A549 (cell line): ENCODE measurements at regions not wholly inside any gene's neighbourhood (a gene's known extent, or its start where the extent isn't known, plus 50 kb on each side); places are given as distances from the start of the nearest gene placed in this dataset.

Experiments used
- ATAC-seq, 2 experiments: fragments of 200-7000 bp in 1 of 2; fragments of >200 bp in 1 of 2; cut with Nextera tagmentation in 1 of 2; cut with Tn5 transposase in 1 of 2; 3 replicates each; pipeline versions ENCODE4 v1.8.0 to v1.9.1; 2018 to 2020; ENCODE audit warnings: mild to moderate bottlenecking in 1 of 2, moderate library complexity in 1 of 2
- CTCF ChIA-PET: fragments of 300-600 bp; sonication (Branson Sonifier 250); formaldehyde crosslinking; extraction: SDS; loops from one replicate; lab custom pipeline; 2021; ENCODE audit warnings: antibody characterized with exemption, inconsistent platforms; lab: Yijun Ruan, JAX
- POLR2A ChIA-PET: fragments of 350-600 bp; formaldehyde crosslinking; extraction: SDS; loops from one replicate; lab custom pipeline; 2021; ENCODE audit warnings: antibody characterized with exemption, inconsistent platforms; lab: Yijun Ruan, JAX
- DNase-seq, 2 experiments: peaks; one replicate each; pipeline versions ENCODE4 v3.0.0 to v3.0.0-alpha.2; 2011 to 2016; ENCODE audit warnings: low read depth in 1 of 2, low spot score in 1 of 2
- FAIRE-seq: peaks from 2 replicates; lab custom pipeline; 2011; peaks lifted over from hg19 to GRCh38; lab: Jason Lieb, UNC
- H3K27ac ChIP-seq, 2 experiments: fragments of >200 bp; sonication (Bioruptor Twin); formaldehyde crosslinking; 3 replicates each; pipeline ENCODE4 v1.5.1; 2016 to 2017
- H3K4me1 ChIP-seq: fragments of >200 bp; sonication (Bioruptor Twin); formaldehyde crosslinking; 3 replicates; pipeline ENCODE4 v1.6.1; 2016
- H3K4me2 ChIP-seq: fragments of >200 bp; sonication (Bioruptor Twin); formaldehyde crosslinking; 3 replicates; pipeline ENCODE4 v1.6.1; 2016
- H3K4me3 ChIP-seq: fragments of >200 bp; sonication (Bioruptor Twin); formaldehyde crosslinking; 3 replicates; pipeline ENCODE4 v1.5.1; 2016
- H3K9me3 ChIP-seq: fragments of >200 bp; sonication (Bioruptor Twin); formaldehyde crosslinking; 3 replicates; pipeline ENCODE4 v1.6.1; 2016
- ESRRA ChIP-seq: fragments of 150-350 bp; IDR thresholded peaks from 2 replicates; pipeline ENCODE4 v1.6.1; 2014; ENCODE audit warnings: mild to moderate bottlenecking, low read length, borderline replicate concordance
- FOSB ChIP-seq: fragments of 250-450 bp; sonication (Bioruptor Pico); IDR thresholded peaks from 2 replicates; pipeline ENCODE4 v1.5.0; 2020; ENCODE audit warnings: mild to moderate bottlenecking, moderate library complexity
- FOSL2 ChIP-seq, 2 experiments: fragments of 450-650 bp in 1 of 2; fragments of >200 bp in 1 of 2; sonication (Bioruptor Twin) in 1 of 2; formaldehyde crosslinking; IDR thresholded peaks; 2 replicates each; pipeline versions ENCODE4 v1.5.0 to v1.6.1; 2016 to 2020; ENCODE audit warnings: mild to moderate bottlenecking in 1 of 2, moderate library complexity in 1 of 2
- GATA3 ChIP-seq: IDR thresholded peaks from 2 replicates; pipeline ENCODE4 v1.6.1; 2012; ENCODE audit warnings: borderline replicate concordance
- HDAC2 ChIP-seq: fragments of 200-600 bp; sonication (generic); IDR thresholded peaks from 2 replicates; pipeline ENCODE4 v1.6.1; 2016
- HOXB5 ChIP-seq: fragments of 250-450 bp; sonication (Bioruptor Pico); IDR thresholded peaks from 2 replicates; pipeline ENCODE4 v1.5.0; 2020; ENCODE audit warnings: mild to moderate bottlenecking, moderate library complexity
- JUN ChIP-seq, 2 experiments: fragments of >200 bp; sonication (Bioruptor Twin); formaldehyde crosslinking; IDR thresholded peaks; 2 replicates in 1 of 2; 3 replicates in 1 of 2; pipeline ENCODE4 v1.6.1; 2016 to 2017
- JUNB ChIP-seq: fragments of >200 bp; sonication (Bioruptor Twin); formaldehyde crosslinking; IDR thresholded peaks from 2 replicates; pipeline ENCODE4 v1.6.1; 2016
- KDM1A ChIP-seq: fragments of 200-600 bp; sonication (generic); IDR thresholded peaks from 2 replicates; pipeline ENCODE4 v1.6.1; 2016; ENCODE audit warnings: low read depth, mild to moderate bottlenecking
- MAX ChIP-seq: IDR thresholded peaks from 2 replicates; pipeline ENCODE4 v1.6.1; 2012
- MYC ChIP-seq: IDR thresholded peaks from 2 replicates; pipeline ENCODE4 v1.6.1; 2012; ENCODE audit warnings: mild to moderate bottlenecking, inconsistent platforms, low read length, improper control_type of control experiment, borderline replicate concordance
- NPAS2 ChIP-seq: fragments of 250-450 bp; sonication (Bioruptor Pico); IDR thresholded peaks from 2 replicates; pipeline ENCODE4 v1.8.0; 2022; ENCODE audit warnings: mild to moderate bottlenecking, moderate library complexity, borderline replicate concordance
- PHF8 ChIP-seq: fragments of 200-600 bp; sonication (generic); IDR thresholded peaks from 2 replicates; pipeline ENCODE4 v1.6.1; 2016; ENCODE audit warnings: low read depth, mild to moderate bottlenecking, antibody characterized with exemption, moderate library complexity, borderline replicate concordance
- POLR2AphosphoS2 ChIP-seq: conservative IDR thresholded peaks from 2 replicates; pipeline ENCODE4 v1.6.1; 2012; ENCODE audit warnings: low read length, improper control_type of control experiment, inconsistent platforms
- RCOR1 ChIP-seq: fragments of 150-350 bp; IDR thresholded peaks from 2 replicates; pipeline ENCODE4 v1.6.1; 2014; ENCODE audit warnings: antibody characterized with exemption, low read length, low read depth
- REST ChIP-seq: fragments of 200-600 bp; sonication (generic); IDR thresholded peaks from 2 replicates; pipeline ENCODE4 v1.6.1; 2016; ENCODE audit warnings: antibody characterized with exemption, mild to moderate bottlenecking, moderate library complexity
- SMC3 ChIP-seq: fragments of >200 bp; sonication (Bioruptor Twin); formaldehyde crosslinking; IDR thresholded peaks from 3 replicates; pipeline ENCODE4 v1.6.1; 2018; ENCODE audit warnings: inconsistent platforms
- TP53 ChIP-seq: fragments of 250-450 bp; sonication (Bioruptor Pico); IDR thresholded peaks from 2 replicates; pipeline ENCODE4 v1.5.0; 2021; ENCODE audit warnings: mild to moderate bottlenecking, moderate library complexity
- USF2 ChIP-seq: fragments of 450-650 bp; IDR thresholded peaks from 2 replicates; pipeline ENCODE4 v1.6.1; 2014; ENCODE audit warnings: antibody characterized with exemption
- ZC3H11A ChIP-seq: fragments of 450-650 bp; IDR thresholded peaks from 2 replicates; pipeline ENCODE4 v1.6.1; 2014; ENCODE audit warnings: antibody characterized with exemption, mild to moderate bottlenecking
- WGBS: methylation state at CpG from one replicate; pipeline ENCODE4 v1.1.6; 2017; ENCODE audit errors: missing lambda C conversion rate; 5-methylcytosine and 5-hydroxymethylcytosine counted together

GRCh38 chr5:1686016-1686802 lies 113.4 kb downstream of the MRPL36 start:
- Histone ChIP-seq H3K9me3 (no peaks in the 10 kb centered on the region), H3K4me1 (no peaks in the 10 kb centered on the region), H3K4me2 (no peak overlapping the region), H3K27ac (no peak overlapping the region), H3K4me3 (no peak overlapping the region)
- POLR2A ChIA-PET, result no interaction called here
- CTCF ChIA-PET, result interaction anchor here (0.5 to 1.5 kb wide), 2 partner anchors 15 to 22 kb away, joined by 3 read pairs; no protein-coding TSS in a partner anchor
- ATAC-seq (no peak; a peak in 1 of 6 replicates), FAIRE-seq (no peak), DNase-seq (no peak)
- 47% methylated on average over 12 of the region's 18 CpGs for WGBS
- TF ChIP-seq MAX (no peak), PHF8 (no peak)

GRCh38 chr5:1685066-1685465 lies 114.6 kb downstream of the MRPL36 start:
- no peaks in the 10 kb centered on the region; the same call in 2 of the 3 replicates for H3K9me3 ChIP-seq
- ChIA-PET CTCF (interaction anchor here (1.5 kb wide), 1 partner anchor 13 kb away, joined by 3 read pairs; no protein-coding TSS in a partner anchor), POLR2A (no interaction called here)
- H3K4me3 ChIP-seq, result no peak overlapping the region
- no peak overlapping the region for H3K4me2 ChIP-seq
- no peak for ATAC-seq
- 40% methylated on average over 10 of the region's 10 CpGs for WGBS
- no peak for TF ChIP-seq MYC
- TF ChIP-seq HDAC2, result no peak
- TF ChIP-seq FOSL2 (IDR thresholded peaks at IDR 0.05), result no peak
- TF ChIP-seq FOSL2 (CRISPR knock-in tag; IDR thresholded peaks at IDR 0.05), result no peak
- no peak for TF ChIP-seq USF2
- TF ChIP-seq NPAS2 (CRISPR knock-in tag), result no peak
- TF ChIP-seq TP53 (CRISPR knock-in tag), result no peak
- no peak for TF ChIP-seq ZC3H11A
- no peak for TF ChIP-seq ESRRA
- TF ChIP-seq PHF8, result no peak
- TF ChIP-seq GATA3, result no peak
- TF ChIP-seq SMC3, result no peak
- TF ChIP-seq POLR2AphosphoS2, result no peak
- TF ChIP-seq REST, result no peak
- TF ChIP-seq JUN (IDR thresholded peaks at IDR 0.05), result no peak
- TF ChIP-seq FOSB, result no peak
- TF ChIP-seq HOXB5 (CRISPR knock-in tag), result no peak
- TF ChIP-seq KDM1A, result no peak
- no peak for TF ChIP-seq JUNB
- no peak for TF ChIP-seq RCOR1
- DNase-seq, result no peak
- no peak for FAIRE-seq
- no peak overlapping the region for H3K27ac ChIP-seq
- H3K4me1 ChIP-seq, result no peaks in the 10 kb centered on the region
